Esophagus muscularis mucosa (tissue), 4 donors: ENCODE measurements at regions not wholly inside any gene's neighbourhood (a gene's known extent, or its start where the extent isn't known, plus 50 kb on each side); places are given as distances from the start of the nearest gene placed in this dataset.

Experiments used
- DNase-seq: peaks from one replicate; pipeline ENCODE4 v3.0.0-alpha.2; 2017; ENCODE audit errors: extremely low spot score
- H3K27ac ChIP-seq, 4 donors: fragments of 200-600 bp; sonication (generic); replicated peaks in 1 of 4; 1 replicate in 3 of 4; 2 replicates in 1 of 4; pipeline ENCODE4 v1.5.1; 2016 to 2019; ENCODE audit warnings: mild to moderate bottlenecking in 1 of 4
- H3K27me3 ChIP-seq, 4 donors: fragments of 200-600 bp; sonication (generic); one replicate each; pipeline versions ENCODE4 v1.5.1 to v1.6.0; 2016 to 2019
- H3K36me3 ChIP-seq, 4 donors: fragments of 200-600 bp; sonication (generic); one replicate each; pipeline ENCODE4 v1.5.1; 2016 to 2019
- H3K4me1 ChIP-seq, 4 donors: fragments of 200-600 bp; sonication (generic); one replicate each; pipeline ENCODE4 v1.5.1; 2016 to 2019
- H3K4me3 ChIP-seq, 4 donors: fragments of 200-600 bp; sonication (generic); 1 replicate in 2 of 4; 2 replicates in 2 of 4; pipeline ENCODE4 v1.5.1; 2016 to 2019; ENCODE audit warnings: mild to moderate bottlenecking in 4 of 4, moderate library complexity in 1 of 4
- H3K9me3 ChIP-seq, 4 donors: fragments of 200-600 bp; sonication (generic); 1 replicate in 3 of 4; 2 replicates in 1 of 4; pipeline ENCODE4 v1.5.1; 2016 to 2019
- CTCF ChIP-seq, 3 experiments: fragments of 200-600 bp in 2 of 3; fragments of 450-650 bp in 1 of 3; sonication (generic) in 2 of 3; IDR thresholded peaks; one replicate each; pipeline ENCODE4 v1.5.1; 2017 to 2019; ENCODE audit warnings: antibody characterized with exemption in 3 of 3, mild to moderate bottlenecking in 2 of 3, moderate library complexity in 1 of 3
- EP300 ChIP-seq: sonication (generic); formaldehyde crosslinking; IDR thresholded peaks from one replicate; pipeline ENCODE4 v1.6.1; 2017; ENCODE audit warnings: antibody characterized with exemption
- POLR2A ChIP-seq: fragments of 450-650 bp; IDR thresholded peaks from one replicate; pipeline ENCODE4 v1.6.1; 2017; ENCODE audit warnings: antibody characterized with exemption, moderate library complexity, mild to moderate bottlenecking, low read depth
- POLR2AphosphoS5 ChIP-seq, 2 donors: sonication (generic); formaldehyde crosslinking; IDR thresholded peaks; one replicate each; pipeline ENCODE4 v1.6.1; 2017; ENCODE audit warnings: antibody characterized with exemption in 2 of 2
- WGBS: methylation state at CpG from one replicate; pipeline ENCODE4 v1.1.5; 2018; 5-methylcytosine and 5-hydroxymethylcytosine counted together
- intact Hi-C: fragments of 100-400 bp; cut with DNase I; formaldehyde crosslinking; loops from one replicate; pipeline ENCODE4 v1.15.1; 2023

GRCh38 chr10:130434446-130435385 is 298.5 kb downstream of the GLRX3 start:
- H3K4me1 ChIP-seq: no peaks in the 10 kb centered on the region
- peak; percentile 89 for DNase-seq
- H3K27me3 ChIP-seq: no peaks in the 10 kb centered on the region
- H3K36me3 ChIP-seq: no peaks in the 10 kb centered on the region
- intact Hi-C loops: no loop called here
- no peak overlapping the region for H3K27ac ChIP-seq
- no peak for TF ChIP-seq POLR2AphosphoS5 (IDR thresholded peaks at IDR 0.05)
- TF ChIP-seq POLR2A: no peak
- no peak for TF ChIP-seq CTCF (IDR thresholded peaks at IDR 0.05)
- no peak for TF ChIP-seq EP300
- WGBS: 79% methylated on average over 13 of the region's 14 CpGs
- H3K9me3 ChIP-seq: no peaks in the 10 kb centered on the region
- no peak overlapping the region for H3K4me3 ChIP-seq

DNA sequence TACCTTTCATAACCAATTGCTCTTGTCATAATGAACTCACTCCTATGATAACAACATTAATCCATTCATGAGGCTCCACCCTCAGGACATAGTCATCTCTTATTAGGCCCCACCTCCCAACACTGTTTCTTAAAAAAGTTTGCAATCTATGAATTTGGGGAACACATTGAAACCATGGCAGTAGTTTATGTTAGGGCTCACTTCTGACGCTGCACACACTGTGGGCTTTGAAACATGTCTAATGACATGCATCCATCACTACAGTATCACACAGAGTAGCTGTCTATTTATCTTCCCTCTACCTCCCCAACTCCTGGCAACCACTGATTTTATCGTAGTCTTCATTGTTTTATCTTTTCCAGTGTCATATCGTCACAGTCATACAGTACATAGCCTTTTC is 299.8 kb downstream of the GLRX3 start:
- DNase-seq: no peak
- 81% methylated on average over 3 of the region's 3 CpGs for WGBS
- Histone ChIP-seq H3K27ac (no peak overlapping the region), H3K4me1 (no peaks in the 10 kb centered on the region), H3K36me3 (no peaks in the 10 kb centered on the region), H3K27me3 (no peaks in the 10 kb centered on the region), H3K4me3 (no peak overlapping the region), H3K9me3 (no peaks in the 10 kb centered on the region)
- TF ChIP-seq POLR2AphosphoS5 (IDR thresholded peaks at IDR 0.05) (no peak), EP300 (no peak), POLR2A (no peak), CTCF (IDR thresholded peaks at IDR 0.05) (no peak)
- intact Hi-C loops: no loop called here

GRCh38 chr10:130438861-130439260 is 302.7 kb downstream of the GLRX3 start:
- peak; percentile 68 for DNase-seq
- intact Hi-C loops: no loop called here
- Histone ChIP-seq H3K4me1 (no peaks in the 10 kb centered on the region), H3K9me3 (no peaks in the 10 kb centered on the region), H3K27me3 (no peaks in the 10 kb centered on the region), H3K27ac (no peak overlapping the region), H3K36me3 (no peaks in the 10 kb centered on the region), H3K4me3 (no peak overlapping the region)
- TF ChIP-seq CTCF (IDR thresholded peaks at IDR 0.05): no peak
- no peak for TF ChIP-seq EP300
- no peak for TF ChIP-seq POLR2A
- TF ChIP-seq POLR2AphosphoS5 (IDR thresholded peaks at IDR 0.05): no peak
- WGBS: 92% methylated on average over 7 of the region's 7 CpGs

DNA sequence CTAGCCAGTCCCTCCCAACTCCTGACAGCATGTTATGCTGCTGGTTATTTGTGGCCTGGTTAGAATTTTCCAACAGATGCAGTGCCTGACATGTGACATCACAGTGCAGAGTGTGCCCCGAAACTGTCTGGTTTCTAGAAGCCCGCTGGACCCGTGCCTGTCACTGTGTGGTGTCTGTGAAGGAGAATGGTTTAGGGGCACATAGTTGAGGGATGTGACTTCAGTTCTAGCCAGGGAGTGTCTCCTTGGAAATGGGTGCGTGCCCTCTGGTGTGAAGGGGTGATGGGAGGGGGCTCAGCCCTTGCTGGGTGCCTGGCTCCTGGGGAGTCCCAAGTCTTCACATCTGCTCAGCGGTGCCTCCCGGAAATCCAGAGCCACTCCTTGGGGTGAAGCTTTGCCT is 303.6 kb downstream of the GLRX3 start:
- peak; percentile 75 for DNase-seq
- Histone ChIP-seq H3K27me3 (no peaks in the 10 kb centered on the region), H3K9me3 (no peaks in the 10 kb centered on the region), H3K36me3 (no peaks in the 10 kb centered on the region), H3K27ac (no peak overlapping the region), H3K4me1 (no peaks in the 10 kb centered on the region), H3K4me3 (no peak overlapping the region)
- intact Hi-C loops: no loop called here
- WGBS: 82% methylated on average over 4 of the region's 6 CpGs
- TF ChIP-seq CTCF (IDR thresholded peaks at IDR 0.05) (no peak), POLR2A (no peak), POLR2AphosphoS5 (IDR thresholded peaks at IDR 0.05) (no peak), EP300 (no peak)
